Panc1 (cell line): ENCODE measurements at regions not wholly inside any gene's neighbourhood (a gene's known extent, or its start where the extent isn't known, plus 50 kb on each side); places are given as distances from the start of the nearest gene placed in this dataset.

Source experiments
- ATAC-seq: fragments of 200-7000 bp; cut with Tn5 transposase; 2 replicates; pipeline ENCODE4 v1.9.1; 2020; ENCODE audit warnings: mild to moderate bottlenecking, moderate library complexity
- BruUV-seq: library from RNA; stranded (reverse); fragments of 400-500 nt; replicated peaks from 2 replicates; lab custom pipeline; 2021; lab: Mats Ljungman, UMichigan
- CTCF ChIA-PET: fragments of 300-600 bp; sonication (Branson Sonifier 250); formaldehyde crosslinking; loops from one replicate; lab custom pipeline; 2022; ENCODE audit warnings: antibody characterized with exemption; lab: Charles Lee
- POLR2A ChIA-PET: fragments of 300-600 bp; sonication (Branson Sonifier 250); formaldehyde crosslinking; loops from one replicate; lab custom pipeline; 2022; ENCODE audit warnings: antibody characterized with exemption; lab: Charles Lee
- DNase-seq: peaks from one replicate; pipeline ENCODE4 v3.0.0-alpha.2; 2010; ENCODE audit warnings: low read depth, low spot score
- H3K27ac ChIP-seq: 2 replicates; pipeline ENCODE4 v1.5.1; 2011; ENCODE audit warnings: mild to moderate bottlenecking, low read length, inconsistent platforms
- H3K27me3 ChIP-seq: fragments of 200-500 bp; sonication (Bioruptor generic); 2 replicates; pipeline ENCODE4 v1.6.0; 2014; ENCODE audit warnings: low read length, inconsistent platforms; ENCODE audit not compliant: control insufficient read depth, insufficient read depth
- H3K36me3 ChIP-seq: fragments of 200-500 bp; sonication (Bioruptor generic); 2 replicates; pipeline ENCODE4 v1.5.1; 2014; ENCODE audit warnings: inconsistent platforms, mild to moderate bottlenecking, low read length, moderate library complexity; ENCODE audit not compliant: control insufficient read depth, insufficient read depth
- H3K4me1 ChIP-seq: 2 replicates; pipeline ENCODE4 v1.5.1; 2011; ENCODE audit warnings: inconsistent platforms, mild to moderate bottlenecking, low read length, moderate library complexity; ENCODE audit not compliant: control insufficient read depth, insufficient read depth
- H3K4me3 ChIP-seq, 2 experiments: 2 replicates each; pipeline ENCODE4 v1.5.1; 2011 to 2012; ENCODE audit warnings: low read depth in 2 of 2, low read length in 2 of 2, mild to moderate bottlenecking in 2 of 2, inconsistent platforms in 1 of 2, moderate library complexity in 1 of 2
- H3K9me3 ChIP-seq: fragments of 200-500 bp; sonication (Bioruptor generic); 2 replicates; pipeline ENCODE4 v1.5.1; 2014; ENCODE audit warnings: low read depth, mild to moderate bottlenecking, inconsistent platforms, low read length, moderate library complexity; ENCODE audit not compliant: control insufficient read depth, insufficient read depth
- CTCF ChIP-seq: fragments of 450-650 bp; IDR thresholded peaks from 2 replicates; pipeline ENCODE4 v1.5.1; 2017; ENCODE audit warnings: mild to moderate bottlenecking
- REST ChIP-seq, 2 experiments: IDR thresholded peaks; 2 replicates each; pipeline ENCODE4 v1.6.1; 2011 to 2012; ENCODE audit warnings: low read depth in 2 of 2, control low read depth in 1 of 2, low read length in 1 of 2, mild to moderate bottlenecking in 1 of 2, moderate library complexity in 1 of 2; ENCODE audit not compliant: insufficient read depth in 1 of 2
- in situ Hi-C: cut with HindIII; loops from 2 replicates; pipeline ENCODE4 v1.10.0; 2016; ENCODE audit warnings: low sequenced_read_pairs, low pct_unique_long_range_greater_than_20kb
- intact Hi-C: fragments of 100-400 bp; cut with micrococcal nuclease; formaldehyde crosslinking; loops from one replicate; pipeline ENCODE4 v1.10.0; 2022; ENCODE audit not compliant: unreplicated experiment

- H3K36me3 ChIP-seq = no peaks in the 10 kb centered on the region
- in situ Hi-C loops (no loop called here), intact Hi-C loops (no loop called here)
- H3K4me1 ChIP-seq = no peaks in the 10 kb centered on the region
- H3K4me3 ChIP-seq = no peak overlapping the region
- POLR2A ChIA-PET = no interaction called here
- peaks cover 9% of the 10 kb centered on the region; the same call in 1 of the 2 replicates for H3K27me3 ChIP-seq
- H3K27ac ChIP-seq = no peak overlapping the region
- DNase-seq (no peak), ATAC-seq (no peak)
- CTCF ChIA-PET = no interaction called here
- TF ChIP-seq REST (IDR thresholded peaks at IDR 0.05; ENCODE audit: insufficient read depth in 1 of 2, low read depth in 2 of 2, low read length in 1 of 2) (peak; percentile 68 to 85; a peak in 3 of 4 replicates), CTCF (no peak)
- BruUV-seq = no TSS peak
- no peaks in the 10 kb centered on the region for H3K9me3 ChIP-seq
These were observed 96.7 kb upstream of the IGSF21 start for GRCh38 chr1:18010945-18011344.

GRCh38 chr1:18011703-18012102, 95.9 kb upstream of the IGSF21 start:
- H3K27ac ChIP-seq = no peak overlapping the region
- in situ Hi-C loops = no loop called here
- CTCF ChIA-PET = no interaction called here

More at GRCh38 chr1:18011703-18012102, 95.9 kb upstream of the IGSF21 start:
- H3K27me3 ChIP-seq = peaks cover 9% of the 10 kb centered on the region; the same call in 1 of the 2 replicates
- ATAC-seq (no peak), DNase-seq (no peak)
- TF ChIP-seq CTCF = no peak
- no peaks in the 10 kb centered on the region for H3K4me1 ChIP-seq
- H3K4me3 ChIP-seq = no peak overlapping the region
- H3K36me3 ChIP-seq = no peaks in the 10 kb centered on the region
- BruUV-seq = no TSS peak
- POLR2A ChIA-PET = interaction anchor here (0.5 kb wide), 1 partner anchor 1008 kb away, joined by 3 read pairs; no protein-coding TSS in a partner anchor
- no peaks in the 10 kb centered on the region for H3K9me3 ChIP-seq
- intact Hi-C loops = no loop called here
